ENCODE measurements at regions not wholly inside any gene's neighbourhood (a gene's known extent, or its start where the extent isn't known, plus 50 kb on each side); places are given as distances from the start of the nearest gene placed in this dataset.

DNA sequence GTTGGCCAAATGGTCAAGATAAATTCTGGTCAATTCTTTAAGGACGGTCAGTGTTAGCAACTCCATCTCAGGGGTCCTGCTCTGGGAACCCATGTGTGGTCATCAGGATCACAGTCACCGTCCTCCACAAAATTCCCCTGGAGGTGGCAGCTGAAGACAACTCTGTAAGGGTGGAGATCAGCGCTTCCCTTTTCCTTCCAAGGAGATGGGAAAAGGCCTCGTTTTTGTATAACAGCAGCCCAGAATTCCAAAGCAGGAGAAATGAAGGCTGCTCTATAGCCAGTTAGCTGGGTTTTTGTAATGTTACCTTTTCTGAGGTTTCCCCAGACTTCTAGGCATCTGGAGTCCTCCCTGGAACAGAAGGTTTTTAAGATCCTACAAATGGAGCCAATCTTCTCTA is 334.8 kb downstream of the MYCN start:
- no peak for DNase-seq (ENCODE audit: low read depth)

GRCh38 chr2:16273111-16273510 is 332.8 kb downstream of the MYCN start:
- no peak for DNase-seq (ENCODE audit: low read depth)

DNA sequence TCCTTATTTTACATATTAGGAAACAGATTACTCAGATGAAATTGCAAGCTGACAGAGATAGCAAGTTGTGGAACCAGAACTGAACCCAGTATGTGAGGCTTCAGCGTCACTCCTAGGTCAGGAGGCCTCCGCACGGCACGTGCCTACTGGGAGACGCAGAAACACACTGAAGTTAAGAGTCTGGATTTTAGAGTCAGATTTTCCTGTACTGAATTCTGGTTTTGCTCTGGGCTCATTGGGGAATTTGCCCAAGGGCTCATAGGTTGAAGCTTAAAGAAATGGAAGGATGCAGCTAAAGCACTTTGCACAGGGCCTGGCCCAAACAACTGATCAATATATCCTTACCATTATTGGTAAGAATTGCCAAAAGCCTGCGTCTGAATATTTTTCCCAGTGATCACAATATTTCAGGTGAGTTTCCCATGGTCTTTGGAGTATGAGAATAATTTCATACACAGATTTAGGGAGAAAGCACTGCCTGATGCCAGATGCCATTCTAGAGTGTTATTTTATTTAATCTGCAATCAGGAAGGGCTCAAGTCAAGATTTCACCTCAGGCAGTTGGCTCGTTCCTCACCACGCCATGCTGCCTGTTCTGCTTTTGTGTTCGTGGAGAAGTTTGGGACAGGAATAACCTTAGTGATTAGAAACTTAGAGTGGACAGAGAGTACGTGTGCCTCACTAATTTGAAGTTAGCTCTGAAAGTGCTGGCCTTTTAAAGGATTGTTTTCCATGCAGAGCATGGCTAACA is 331.9 kb downstream of the MYCN start:
- no peak for DNase-seq (ENCODE audit: low read depth)

- no peak for DNase-seq (ENCODE audit: low read depth)
Measured at GRCh38 chr2:16271231-16271896, 331.0 kb downstream of the MYCN start.

DNA sequence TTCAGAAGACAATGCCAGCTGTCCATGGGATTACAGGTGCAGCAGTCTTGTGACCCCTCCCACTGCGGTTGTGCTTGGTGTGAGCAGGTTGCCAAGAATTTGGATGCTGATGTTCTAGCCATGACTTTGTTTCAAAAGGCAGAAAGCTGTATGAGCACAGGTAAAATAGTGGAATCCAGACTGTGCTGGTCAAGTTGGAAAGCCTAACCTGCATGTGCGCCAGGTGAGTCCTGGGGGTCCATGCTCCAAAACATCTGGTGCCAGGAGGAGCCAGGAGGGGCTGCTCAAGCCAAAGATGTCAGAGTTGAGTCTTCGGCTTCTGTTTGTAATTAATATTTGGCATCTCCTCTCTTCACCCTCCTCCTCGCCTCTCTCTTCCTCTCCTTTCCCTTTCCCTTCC is 330.1 kb downstream of the MYCN start:
- DNase-seq (ENCODE audit: low read depth) = no peak

DNA sequence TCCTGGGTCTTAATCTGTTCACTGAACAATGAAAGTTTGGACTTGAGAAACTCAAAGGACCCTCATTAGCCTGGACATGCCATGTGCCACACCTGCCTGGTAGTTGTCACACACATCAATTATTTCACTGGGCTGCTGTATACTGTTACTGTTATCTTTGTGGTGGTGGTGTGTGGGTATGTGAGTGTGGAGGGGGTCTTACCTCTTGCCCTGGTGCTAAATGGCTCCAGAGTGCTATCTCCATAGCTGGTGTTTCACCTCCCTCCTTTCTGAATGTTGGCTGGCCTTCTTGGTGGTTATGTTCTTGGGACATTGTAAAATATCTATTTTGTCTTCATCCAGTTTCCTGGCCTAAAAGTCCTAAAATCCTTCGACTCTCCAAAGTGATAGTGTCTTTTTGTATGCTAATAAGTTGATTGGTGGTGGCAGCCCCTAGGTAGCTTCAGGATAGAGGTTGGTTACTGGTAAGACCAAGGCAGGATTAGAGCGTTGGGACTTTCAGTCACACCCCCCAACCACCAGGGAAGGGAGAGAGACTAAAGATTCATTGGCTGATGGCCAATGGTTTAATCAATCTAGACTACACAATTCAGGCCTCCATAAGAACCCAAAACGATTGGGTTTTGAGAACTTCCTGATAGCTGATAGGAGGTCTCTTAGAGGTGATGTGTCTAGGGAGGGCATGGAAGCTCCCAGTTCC is 328.1 kb downstream of the MYCN start:
- DNase-seq (ENCODE audit: low read depth) = no peak

DNA sequence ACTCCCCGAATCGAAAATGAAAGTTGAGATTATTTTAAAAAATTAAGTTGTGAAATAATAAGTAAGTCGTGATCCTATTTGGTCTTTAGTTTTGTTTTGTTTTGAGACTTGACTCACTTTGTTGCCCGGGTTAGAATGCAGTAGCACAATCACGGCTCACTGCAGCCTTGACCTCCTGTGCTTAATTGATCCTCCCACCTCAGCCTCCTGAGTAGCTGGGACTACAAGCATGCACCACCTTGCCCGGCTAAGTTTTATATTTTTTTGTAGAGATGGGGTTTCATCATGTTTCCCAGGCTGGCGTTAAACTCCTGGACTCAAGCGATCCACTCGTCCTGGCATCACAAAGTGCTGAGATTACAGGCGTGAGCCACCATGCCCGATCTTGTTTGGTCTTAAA is 326.2 kb downstream of the MYCN start:
- DNase-seq (ENCODE audit: low read depth) = no peak

DNA sequence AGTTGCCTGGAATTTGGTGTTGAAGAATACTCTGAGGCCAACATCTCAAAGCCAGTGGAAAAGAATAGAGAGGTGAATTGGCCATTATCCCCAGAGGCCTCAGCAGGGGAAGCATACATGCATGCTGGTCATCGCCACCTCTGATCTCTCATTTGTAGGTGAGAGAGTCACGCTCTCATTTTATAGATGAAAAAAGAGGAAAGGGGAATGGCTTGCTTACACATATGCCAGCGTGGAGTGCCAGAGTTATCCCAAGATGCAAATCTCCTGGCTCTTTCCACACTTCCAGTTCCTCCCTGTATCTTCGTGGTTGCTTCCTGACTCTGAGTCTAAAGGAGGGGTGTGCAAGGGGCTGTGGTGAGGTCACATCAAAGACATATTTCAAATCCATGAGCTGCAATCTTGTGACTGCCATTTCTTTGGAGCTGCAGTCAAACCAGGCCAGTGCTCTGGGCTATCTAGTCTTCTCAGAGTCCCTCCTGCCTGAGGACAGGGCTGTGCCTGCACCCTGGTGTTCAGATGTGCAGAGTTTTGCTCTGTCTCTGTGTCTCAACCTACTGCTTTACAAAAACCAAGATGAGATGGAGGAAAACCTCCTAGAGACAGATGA is 324.7 kb downstream of the MYCN start:
- no peak for DNase-seq (ENCODE audit: low read depth)

GRCh38 chr2:16264491-16264890 is 324.1 kb downstream of the MYCN start:
- DNase-seq (ENCODE audit: low read depth) = no peak

- DNase-seq (ENCODE audit: low read depth) = no peak
Measured at GRCh38 chr2:16263241-16263890, 323.0 kb downstream of the MYCN start.

- DNase-seq (ENCODE audit: low read depth) = no peak
Measured at GRCh38 chr2:16262526-16263178, 322.3 kb downstream of the MYCN start.

DNA sequence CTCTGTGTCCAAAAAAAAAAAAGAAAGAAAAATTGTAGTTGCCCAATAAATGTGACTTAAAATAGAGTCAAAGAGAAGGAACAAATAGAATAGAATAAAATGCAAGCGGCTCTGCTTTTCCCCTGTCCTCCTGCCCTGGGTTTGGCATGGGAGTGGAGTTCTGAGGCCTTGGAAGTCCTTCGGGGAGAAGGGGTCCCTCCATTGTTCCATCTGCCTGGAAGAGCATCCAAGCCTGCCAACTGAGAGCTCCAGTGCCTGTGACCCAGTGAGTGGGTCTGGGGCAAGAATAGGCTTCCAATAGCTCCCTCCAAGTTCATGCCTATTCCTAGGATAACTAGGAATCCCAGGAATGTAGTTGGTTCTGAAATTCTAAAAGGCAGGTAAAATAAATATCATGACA is 321.4 kb downstream of the MYCN start:
- DNase-seq (ENCODE audit: low read depth) = no peak

DNA sequence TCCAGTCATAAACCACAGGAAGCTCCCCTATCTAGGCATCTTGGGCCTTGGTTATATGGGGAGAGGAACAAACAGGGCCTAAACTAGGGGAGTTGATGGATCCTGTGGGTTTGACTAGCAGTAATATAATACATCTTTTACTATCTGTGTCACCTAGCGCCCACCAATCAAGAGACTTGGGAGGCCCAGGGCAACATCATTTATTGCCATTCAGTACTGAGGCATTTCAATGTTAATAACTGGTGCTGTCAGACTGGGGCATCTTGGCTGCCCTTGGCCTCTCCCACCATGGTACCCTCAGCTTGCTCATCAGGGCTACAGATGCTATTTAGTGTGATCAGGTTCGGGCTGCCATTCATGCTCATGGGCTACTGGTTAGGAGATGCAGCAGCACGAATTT is 320.7 kb downstream of the MYCN start:
- DNase-seq (ENCODE audit: low read depth) = no peak

GRCh38 chr2:16260041-16260830 is 319.9 kb downstream of the MYCN start:
- no peak for DNase-seq (ENCODE audit: low read depth)

DNA sequence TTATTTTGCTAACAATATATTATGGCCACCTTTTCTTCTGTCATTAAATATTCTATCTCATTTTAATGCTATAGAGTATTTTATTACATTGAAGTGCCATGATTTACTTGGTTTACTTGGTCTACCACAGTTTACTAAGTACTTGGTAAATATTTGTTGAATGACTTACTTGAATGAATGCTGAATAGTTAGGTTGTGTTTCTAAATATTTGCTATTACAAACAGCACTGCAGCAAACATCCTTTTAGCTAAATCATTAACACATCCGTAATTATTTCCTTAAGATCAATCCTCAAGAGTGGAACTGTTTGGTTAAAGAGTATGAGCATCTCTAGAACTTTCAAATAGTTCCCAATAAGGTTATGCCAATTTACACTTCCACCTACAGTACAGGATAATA is 318.7 kb downstream of the MYCN start:
- no peak for DNase-seq (ENCODE audit: low read depth)

DNA sequence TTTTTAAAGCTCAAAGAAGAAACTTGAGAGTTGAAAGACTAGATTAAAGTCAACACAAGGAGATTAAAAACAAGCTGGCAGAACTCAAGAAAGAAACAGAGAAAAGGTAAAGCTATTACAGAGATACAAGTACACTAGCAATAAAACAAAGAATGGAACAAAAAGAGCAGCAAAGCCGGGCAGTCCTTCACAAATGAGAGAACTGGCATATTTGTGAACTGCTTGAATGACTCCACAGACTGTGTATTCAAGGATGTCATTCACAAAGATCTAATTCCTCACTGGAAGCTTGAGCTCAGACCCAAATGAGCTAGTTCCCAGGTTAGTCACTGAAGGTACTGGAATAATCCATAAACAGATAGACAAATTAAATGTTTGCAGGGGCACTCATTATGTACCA is 318.0 kb downstream of the MYCN start:
- no peak for DNase-seq (ENCODE audit: low read depth)

DNA sequence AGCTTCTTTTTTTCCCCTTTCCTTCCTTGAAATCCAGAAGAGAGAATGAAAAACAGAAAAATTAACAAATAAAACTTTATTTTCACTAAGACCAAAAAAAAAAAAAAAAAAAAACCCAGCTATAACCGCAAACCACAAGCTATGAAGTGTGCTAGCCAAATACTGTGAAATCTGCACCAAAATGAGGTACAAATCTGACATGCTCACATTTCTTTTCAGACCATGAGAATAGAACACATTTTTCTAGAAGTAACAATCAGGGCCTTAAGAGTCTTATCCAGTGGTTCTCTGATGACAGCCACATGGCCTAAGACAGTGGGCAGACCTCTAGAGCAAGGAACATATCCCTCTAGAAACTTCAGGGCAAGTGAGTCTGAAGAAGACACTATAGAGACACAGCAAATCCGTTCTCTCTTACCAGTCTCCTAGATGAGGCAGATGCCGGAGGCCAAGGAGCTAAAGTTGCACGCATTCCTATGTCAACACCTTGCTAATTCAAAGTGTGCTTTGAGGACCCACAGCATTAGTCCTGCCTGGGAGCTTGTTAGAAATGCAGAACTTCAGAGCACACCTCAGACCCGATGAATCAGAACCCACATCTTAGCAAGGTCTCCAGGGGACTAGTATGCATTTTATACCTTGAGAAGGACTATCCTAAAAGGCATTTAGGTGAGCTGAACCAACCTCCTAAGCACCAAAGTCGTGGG is 317.1 kb downstream of the MYCN start:
- DNase-seq (ENCODE audit: low read depth) = no peak

DNA sequence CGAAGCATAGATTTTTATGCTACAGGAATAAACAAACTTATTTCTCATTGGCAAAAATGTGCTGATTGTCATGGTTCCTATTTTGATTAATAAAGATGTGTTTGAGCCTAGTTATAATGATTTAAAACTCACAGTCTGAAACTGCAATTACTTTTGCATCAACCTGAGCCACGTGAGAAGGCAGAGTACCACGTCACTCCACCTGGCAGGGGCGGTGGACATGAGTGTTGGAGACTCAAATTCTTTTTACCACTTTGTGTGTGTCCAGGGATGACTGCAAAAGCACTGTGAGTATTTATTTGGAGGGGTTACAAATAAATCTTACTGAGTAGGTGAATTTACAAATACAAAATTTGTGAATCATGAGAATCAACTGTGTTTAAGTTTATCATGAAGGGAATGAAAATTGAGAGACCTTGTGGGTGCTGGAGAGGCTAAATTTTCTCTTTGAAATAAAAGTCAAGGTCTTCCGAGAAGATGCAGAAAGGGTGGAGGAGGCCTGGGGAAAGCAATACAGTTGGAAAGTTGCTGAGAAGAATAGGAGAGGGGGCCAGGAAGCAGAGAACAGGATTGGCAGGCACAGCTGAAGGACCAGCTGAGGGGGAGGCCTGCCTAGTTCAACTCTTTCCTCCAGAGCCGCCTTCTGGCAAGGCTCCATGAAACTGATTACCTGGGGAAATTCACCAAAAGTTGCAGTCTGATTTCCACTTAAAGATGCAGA is 316.4 kb downstream of the MYCN start:
- no peak for DNase-seq (ENCODE audit: low read depth)

GRCh38 chr2:16255120-16255519 is 314.8 kb downstream of the MYCN start:
- DNase-seq (ENCODE audit: low read depth) = no peak

All from iris pigment epithelial cell (primary cell).